ENCODE measurements at regions not wholly inside any gene's neighbourhood (a gene's known extent, or its start where the extent isn't known, plus 50 kb on each side); places are given as distances from the start of the nearest gene placed in this dataset.
A peak's percentile ranks its signal among the peaks of the same experiment; 100 is the strongest.
"Not testable (repeated sequence)": the region's sequence is repeated elsewhere in the genome, so short reads cannot be mapped to it uniquely, and the experiment has no call there.

DNA sequence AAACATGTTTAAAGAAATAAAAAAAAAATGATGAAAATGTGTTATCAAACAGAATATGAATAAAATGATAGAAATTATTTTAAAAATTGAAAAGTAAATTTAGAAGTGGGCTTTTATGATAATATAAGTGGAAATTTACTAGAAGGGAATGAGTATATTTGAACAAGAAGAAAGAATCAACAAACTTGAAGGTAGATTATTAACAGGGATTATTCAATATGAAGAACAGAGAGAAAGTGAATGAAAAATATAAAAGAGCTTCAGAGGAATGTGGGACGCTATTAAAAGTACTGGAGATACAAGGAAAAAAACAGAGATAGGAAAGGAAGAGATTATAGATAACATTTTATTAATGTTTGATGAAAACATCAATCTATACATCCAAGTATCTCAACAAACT is 1014.4 kb upstream of the CITED2 start:
- DNase-seq, result no peak

DNA sequence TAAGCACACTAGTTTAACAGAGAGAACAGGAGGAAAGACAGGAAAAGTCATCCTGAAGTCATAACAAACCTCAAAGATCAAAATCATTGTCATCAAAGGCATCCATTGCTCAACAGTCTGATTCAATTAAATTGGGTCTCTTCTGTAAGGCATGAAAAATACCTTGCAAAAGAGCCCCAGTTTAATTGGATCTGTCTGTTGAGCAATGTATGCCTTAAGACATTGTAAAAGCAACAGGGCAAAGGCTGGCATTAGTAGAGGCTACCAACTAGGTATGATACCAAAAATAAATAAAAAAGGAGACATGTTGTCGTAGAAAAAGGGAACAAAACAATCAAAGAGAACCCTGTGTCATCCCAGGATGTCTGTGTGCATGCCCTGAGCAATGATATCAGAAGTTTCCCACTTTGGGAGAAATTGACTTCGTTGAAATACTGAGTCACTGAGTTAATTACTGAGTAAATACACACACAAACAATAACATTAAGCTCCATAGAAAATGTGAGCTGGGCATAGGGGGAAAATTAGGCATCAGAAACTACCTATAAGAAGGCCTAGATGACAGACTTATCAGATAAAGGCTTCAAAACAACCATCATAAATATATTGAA is 1013.8 kb upstream of the CITED2 start:
- DNase-seq, result no peak

DNA sequence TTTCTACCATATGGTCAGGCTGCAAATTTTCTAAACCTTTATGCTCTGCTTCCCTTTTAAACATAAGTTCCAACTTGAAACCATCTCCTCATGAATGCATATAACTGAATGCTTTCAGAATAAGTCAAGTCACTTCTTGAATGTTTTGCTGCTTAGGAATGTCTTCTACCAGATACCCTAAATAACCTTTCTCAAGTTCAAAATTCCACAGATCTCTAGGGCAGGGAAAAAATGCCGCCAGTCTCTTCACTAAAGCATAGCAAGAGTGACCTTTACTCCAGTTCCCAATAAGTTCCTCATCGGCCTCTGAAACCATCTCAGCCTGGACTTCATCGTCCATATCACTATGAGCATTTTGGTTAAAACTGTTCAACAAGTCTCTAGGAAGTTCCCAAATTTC is 1011.2 kb upstream of the CITED2 start:
- DNase-seq, result no peak

DNA sequence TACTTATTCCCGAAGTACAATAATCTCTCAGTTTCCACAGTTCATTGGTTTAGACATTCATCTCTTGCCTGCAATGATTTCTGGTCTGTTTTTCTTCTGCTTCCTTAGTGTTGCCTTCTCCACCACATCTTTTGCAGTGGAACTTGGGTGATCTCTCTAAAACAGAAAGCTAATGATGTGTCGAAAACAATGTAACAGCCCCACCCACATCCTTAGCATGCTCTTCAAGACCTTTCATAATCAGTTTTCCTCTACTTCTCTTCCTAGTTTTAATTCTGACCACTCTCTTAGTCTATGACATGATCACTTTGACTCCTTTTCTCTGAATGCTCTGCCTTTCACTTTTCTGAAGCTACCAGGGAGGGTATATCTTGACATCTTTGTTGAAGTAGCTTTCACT is 1007.9 kb upstream of the CITED2 start:
- no peak for DNase-seq

DNA sequence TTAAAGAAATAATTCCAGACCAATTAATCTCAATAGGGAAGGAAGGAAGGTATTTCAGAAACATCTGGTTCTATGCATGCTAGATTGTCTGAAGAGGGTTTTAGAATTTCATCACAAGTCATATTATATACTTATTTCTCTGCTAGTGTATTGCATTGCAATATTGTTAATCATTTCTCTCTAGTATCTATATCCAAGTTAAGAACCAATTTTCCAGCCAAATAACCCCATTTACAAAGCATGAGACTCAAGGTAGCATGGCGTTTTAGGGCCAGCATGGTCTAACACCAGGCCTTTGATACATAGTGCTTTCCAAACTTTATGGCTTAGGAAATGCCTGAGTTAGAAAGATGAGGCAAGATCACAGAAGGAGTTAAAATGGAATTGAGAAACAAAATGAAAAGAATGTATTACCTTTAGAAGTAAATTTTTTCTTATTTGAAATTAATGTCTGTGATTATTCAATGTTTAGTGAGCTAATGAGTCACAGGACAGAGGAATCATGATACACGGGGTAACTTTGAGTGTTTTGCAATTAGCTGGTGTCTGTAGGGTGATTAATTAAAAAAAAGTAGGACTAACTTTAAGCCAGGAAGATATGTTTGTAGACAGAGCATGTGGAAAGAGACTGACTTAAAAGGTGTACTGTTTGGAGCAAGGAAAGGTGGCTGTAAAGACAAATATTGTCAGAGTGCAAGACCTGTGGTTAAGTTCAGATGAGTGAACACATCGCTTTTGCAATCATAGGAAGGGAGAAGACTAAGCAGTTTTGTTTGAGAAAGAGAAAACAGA is 1006.2 kb upstream of the CITED2 start:
- DNase-seq, result no peak

DNA sequence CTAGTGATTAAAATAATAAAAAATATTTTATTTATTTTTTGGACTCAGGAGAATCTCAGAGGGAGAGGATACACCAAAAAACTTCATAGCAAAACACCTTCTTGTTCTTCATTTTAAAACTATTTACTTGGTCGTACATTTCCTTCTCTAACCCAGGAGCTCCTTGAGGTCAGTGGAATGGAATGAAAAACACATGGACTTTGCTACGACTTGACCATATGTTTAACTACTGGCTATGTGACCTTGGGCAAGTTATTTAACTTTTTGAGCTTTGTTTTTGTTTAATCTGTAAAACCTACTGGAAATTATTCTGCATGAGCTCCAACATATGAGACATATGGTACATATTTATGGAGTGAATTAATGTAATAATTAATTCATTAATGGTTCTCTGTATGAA is 1005.5 kb upstream of the CITED2 start:
- no peak for DNase-seq

DNA sequence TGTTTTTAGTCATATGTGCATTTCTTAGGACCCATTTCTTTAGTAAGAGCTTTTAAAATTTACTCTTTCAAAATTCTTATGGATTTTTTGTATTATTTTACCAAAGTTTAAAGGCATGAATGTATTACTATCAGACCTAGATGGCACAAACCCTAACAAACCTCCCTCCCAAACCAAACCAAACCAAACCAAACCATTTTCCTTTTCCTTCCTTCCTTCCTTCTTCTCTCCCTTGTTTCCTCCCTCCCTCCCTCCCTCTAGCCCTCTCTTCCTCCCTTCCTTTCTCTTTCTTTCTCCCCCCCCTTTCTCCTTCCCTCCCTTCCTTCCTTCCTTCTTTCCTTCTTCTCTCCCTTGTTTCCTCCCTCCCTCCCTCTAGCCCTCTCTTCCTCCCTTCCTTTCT is 1001.8 kb upstream of the CITED2 start:
- DNase-seq, result no peak

DNA sequence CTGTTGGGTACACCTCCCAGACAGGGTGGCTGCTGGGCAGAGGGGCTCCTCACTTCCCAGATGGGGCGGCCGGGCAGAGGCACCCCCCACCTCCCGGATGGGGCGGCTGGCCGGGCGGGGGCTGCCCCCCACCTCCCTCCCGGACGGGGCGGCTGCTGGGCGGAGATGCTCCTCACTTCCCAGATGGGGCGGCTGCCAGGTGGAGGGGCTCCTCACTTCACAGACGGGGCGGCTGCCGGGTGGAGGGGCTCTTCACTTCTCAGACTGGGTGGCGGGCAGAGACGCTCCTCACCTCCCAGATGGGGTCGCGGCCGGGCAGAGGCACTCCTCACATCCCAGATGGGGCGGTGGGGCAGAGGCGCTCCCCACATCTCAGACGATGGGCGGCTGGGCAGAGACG is 999.3 kb upstream of the CITED2 start:
- DNase-seq, result not testable (repeated sequence)

DNA sequence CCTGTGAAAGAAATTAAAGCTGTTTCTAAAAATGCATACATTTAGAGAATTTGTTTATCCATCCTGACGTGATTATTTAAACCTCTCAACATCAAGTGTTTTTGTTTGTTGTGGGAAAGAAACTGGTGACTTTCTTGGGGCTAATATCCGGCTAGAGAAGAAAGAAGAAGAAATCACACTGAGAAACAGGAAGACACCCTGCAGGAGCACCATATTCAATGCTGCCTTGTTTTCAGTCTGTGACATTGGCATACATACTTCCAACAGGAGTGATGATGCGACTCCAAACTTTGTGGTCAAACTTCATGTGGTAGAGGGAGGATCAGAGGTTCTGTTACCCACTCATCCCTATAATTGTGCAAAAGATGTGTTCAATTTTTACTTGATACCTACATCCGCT is 997.6 kb upstream of the CITED2 start:
- DNase-seq, result no peak

DNA sequence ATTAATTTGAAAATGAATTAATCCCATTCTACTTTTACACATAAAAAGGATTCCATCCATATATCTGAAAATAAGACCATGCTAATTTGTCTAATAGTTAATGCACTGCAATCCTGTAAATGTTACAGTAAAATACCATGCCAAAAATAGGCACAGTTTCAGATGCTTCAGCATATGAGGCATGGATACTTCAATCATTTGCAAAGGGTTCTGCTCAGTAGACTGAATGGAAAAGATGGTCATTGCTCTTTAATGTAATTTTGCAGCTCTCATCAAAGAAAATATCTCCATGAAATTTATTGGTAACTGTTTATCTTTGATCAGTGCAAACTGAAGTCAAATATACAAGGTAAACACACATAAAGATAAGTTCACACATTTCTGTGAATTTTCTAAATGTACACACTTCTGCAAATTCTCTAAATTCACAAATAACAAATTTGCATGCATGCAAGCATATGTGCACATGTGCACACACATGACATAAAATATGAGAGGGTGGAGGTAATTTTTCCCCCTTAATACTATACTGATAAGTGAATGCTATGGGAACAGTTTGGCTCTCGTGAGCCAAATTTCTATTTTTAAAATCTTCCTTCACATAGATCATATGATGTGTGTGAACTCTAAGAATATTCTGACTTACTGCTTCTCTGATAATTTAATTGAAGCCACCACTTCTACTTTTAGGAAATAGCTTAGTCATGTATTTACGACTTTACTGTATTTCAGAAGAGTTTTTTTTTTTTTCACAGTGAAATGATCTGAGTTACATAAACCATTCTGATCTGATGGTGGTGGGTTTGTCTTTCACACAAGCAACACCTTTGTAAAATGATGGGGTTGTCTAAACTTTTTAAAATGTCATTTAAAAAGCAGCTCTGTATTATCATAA is 996.8 kb upstream of the CITED2 start:
- no peak for DNase-seq

DNA sequence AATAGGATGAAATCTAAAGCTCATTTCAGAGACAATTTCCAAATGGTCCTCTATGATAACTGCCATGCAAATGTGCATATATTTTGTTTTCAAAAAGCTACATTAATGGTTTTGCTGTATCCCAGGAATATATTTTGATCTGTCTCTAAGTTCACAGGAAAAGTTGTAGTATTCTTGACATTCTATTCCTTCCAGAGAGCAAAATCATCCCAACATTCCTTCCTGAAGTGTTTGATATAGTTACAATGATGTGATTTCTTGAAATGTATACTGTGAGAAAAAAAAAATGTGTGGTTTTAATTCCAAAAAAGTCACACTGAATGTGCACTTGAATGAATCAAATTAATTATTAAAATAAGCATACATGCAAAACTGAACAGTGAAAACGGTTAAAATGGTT is 996.0 kb upstream of the CITED2 start:
- no peak for DNase-seq

DNA sequence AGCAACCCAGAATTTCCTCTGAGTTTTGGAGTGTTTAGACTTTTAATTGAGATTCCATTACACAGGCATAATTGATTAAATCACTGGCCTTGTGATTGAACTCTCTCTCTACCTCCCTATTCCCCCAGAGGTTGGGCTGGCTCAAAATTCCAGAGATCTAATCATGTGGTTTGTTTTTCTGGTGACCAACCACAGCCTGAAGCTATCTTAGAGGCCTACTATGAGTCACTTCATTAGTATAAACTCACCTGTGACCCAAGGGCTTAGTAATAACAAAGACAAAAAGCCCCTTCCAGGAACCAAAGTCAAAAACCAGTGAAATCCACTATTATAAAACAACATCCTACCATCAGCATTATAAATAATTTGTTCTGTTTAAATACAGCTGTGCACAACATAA is 992.5 kb upstream of the CITED2 start:
- DNase-seq, result no peak

DNA sequence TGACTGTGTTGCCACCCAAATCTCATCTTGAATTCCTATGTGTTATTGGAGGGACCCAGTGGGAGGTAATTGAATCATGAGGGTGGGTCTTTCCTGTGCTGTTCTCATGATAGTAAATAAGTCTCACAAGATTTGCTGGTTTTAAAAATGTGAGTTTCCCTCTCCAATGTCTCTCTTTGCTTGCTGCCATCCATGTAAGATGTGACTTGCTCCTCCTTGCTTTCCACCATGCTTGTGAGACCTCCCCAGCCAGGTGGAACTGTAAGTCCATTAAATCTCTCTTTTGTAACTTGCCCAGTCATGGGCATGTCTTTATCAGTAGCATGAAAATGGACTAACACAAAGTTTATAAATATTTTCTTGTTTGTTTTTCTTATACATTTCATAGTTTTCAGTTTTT is 990.5 kb upstream of the CITED2 start:
- no peak for DNase-seq

DNA sequence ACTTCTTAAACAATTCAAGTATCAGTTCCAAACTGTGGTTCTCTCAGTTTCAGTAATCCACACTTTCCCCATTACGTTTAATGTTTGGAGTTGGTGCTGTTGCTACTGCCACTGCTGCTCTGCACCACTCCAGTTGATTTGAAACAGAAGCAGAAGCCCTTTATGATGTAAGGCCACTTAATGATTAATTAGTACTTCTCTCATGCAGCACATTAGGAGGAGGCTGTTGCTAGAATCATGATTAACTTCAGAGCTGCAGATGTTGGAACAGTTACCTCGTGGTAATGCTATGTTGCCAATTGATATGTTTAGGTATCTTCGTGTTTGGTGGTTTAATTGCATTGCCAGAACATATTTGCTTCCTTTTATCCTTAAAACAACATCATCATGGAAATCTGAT is 986.2 kb upstream of the CITED2 start:
- DNase-seq, result peak; percentile 65

DNA sequence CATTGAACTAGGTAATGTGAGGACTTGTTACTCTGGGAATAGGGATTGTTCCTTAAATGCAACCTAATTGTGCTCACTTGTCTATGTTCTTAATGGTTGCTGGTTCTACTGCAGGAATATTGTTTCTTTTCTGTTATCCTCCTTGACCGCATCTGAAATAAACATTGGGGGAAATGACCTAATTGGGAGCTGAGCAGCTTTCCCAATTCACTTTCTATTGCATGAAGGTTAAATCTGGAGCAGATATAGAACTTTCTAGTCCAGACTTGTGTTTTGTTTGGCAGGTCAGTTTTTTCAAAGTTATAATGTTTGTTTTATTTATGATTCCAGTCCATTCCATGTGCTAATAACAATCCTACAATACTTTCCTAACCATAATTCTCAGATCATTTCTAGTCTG is 981.0 kb upstream of the CITED2 start:
- no peak for DNase-seq

DNA sequence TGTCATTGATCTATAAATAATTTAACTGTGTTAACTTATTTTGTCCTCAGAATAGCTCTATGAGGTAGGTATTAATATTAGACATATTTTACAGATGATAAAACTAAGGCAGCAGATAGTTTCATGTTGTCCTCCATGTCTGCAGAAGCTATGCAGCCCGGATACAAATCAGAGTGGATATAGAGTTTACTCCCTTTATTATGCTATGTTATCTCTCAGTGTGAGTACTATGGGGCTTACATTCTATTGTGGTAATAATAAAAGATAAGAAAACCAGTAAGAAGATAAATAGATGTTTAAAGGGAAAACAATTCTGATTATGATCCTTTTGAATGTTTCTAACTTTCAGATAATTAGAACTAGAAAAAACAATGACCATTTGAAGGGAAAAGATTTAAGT is 979.8 kb upstream of the CITED2 start:
- DNase-seq, result no peak

DNA sequence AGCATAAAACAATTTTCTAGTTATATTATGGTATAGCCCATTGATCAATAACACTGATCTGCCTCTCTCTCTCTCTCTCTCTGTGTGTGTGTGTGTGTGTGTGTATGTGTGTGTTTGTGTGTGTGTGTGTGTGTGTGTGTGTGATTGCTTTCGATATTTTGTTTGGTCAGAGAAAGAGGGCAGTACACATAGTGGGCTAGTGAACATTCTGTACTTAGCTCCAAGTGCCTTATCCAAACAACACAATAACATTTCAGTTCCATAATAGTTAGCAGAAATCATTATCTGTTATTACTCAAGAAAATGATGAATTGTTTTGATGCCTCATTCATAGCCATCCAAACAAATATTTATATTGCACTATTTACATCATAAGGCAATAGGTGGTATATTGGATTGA is 979.1 kb upstream of the CITED2 start:
- no peak for DNase-seq

DNA sequence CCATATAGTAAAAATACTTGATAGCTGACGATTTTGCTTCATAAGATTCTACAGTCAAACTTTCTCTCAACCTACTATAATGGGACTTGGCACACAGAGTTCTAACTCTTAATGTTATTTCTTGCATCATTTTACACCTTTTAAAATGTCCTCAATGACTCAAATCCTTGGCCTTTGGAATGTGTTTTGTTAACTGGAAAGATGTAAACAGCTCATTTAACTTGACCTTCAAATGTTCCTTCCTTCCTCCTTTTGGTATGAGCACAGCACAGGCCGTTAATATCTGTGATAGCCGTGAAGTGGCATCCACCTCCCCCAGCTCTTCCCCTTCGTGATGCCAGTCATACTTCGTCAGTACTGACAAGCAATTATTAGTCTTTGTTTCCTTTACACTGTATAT is 972.0 kb upstream of the CITED2 start:
- no peak for DNase-seq

DNA sequence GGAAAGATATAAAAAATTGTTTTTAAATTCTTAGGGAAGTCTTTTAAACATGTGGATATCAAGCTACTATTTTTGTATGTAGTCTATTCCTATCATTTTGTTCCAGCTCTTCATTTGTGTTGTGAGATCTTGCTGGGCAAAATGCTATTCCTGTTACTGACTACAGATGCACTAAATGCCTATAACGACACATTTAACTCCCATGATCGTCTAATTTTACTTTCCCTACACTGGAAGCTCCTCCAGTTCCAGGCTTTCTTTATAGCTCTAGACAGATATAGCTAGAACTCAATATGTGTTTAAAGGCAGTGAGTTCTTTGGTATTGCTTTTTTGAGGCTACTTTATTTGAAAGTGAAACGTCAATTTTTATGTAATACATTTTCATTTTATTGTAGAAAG is 971.5 kb upstream of the CITED2 start:
- no peak for DNase-seq

DNA sequence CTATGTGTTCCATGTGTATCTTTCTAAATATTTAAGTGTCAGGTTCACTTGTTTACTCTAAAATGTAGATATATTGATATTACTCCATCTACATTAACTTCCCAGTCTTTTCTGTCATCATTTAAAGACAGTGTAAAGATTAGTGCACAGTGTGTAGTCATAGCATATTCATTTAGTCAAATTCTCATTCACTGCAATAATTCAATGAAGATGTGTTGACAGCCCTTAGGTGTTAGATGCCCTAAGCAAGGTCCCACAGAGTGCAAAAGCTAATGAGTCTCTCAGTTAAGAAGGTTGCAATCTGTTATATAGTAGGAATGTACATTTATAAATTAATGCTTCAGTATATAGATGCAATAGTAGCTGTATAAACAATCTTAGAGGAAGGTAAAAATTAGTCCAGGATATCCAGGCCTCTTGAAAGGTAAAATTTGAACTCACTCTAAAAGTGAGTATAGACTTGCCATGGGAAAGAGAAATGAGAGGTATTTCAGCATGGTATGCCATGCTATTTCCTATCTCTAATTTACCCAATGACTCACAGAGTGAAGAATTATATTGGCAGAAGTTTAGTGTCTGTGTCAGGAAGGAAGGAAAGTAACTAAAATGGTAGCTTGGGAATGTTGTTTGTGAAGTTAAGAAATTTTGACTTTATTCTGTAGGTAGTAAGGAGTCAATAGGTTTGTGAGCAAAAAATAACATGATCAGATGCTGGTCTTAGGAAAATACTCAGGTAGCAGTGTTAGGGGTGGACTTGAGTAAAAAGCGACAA is 969.9 kb upstream of the CITED2 start:
- DNase-seq, result no peak

DNA sequence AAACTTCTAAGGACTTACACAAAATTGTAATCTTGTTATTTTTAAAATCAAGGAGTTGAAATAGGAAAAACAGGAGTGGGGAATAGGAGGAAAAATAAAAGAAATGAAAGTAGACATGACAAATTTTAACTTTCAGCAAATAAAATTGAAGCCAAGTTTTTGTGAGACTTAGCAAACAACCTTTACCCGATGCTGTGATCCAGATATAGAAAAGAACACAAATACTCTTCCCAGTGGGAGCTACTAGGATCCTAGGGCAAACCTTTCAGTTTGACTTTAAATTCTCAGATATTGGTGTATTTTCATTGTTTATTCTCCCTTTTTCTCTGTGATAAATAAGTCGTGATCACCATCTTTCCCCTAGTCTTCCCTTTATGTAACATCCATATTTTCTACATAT is 968.7 kb upstream of the CITED2 start:
- no peak for DNase-seq

DNA sequence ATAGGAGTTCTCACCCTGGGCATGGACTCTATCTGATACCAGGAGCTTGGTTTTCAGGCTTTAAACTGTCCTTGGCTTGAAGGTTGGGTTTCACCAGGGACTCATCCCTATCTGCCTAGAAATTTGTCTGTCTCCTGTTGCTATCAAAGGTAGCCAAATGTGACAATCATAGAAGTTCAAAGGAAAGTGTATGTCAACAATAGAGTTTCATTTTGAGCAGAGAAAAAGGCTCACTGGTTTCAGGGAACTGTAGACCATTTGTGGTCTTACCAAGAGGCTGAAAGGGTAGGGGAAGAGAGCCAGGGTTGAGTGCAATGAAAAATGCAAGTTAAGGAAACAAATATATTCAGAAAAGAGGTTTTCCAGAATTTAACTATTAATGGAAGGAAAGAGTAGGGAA is 966.8 kb upstream of the CITED2 start:
- no peak for DNase-seq

DNA sequence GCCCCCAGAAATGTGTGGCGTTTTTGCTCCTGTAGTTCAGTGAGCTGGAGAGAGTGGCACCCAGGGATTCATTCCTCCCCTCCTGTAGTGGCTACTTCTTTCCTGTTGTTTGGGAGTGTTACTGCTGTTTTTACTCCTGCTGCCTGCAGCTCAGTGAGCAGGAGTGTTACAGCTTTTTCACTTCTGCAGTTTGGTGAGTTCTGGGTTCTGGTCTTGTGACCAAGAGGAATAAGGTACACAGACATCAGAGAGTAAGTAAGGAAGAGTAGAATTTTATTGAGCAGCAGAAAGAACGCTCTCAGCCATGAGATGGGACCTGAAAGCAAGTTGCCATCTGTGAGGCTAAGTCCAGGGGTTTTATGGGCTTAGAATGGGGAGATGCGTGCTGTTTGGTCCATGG is 966.3 kb upstream of the CITED2 start:
- no peak for DNase-seq
